ENCODE measurements at regions not wholly inside any gene's neighbourhood (a gene's known extent, or its start where the extent isn't known, plus 50 kb on each side); places are given as distances from the start of the nearest gene placed in this dataset.

GRCh38 chr2:239611222-239611795, 210.5 kb upstream of the HDAC4 start:
- H3K4me3 ChIP-seq (replicated peaks; ENCODE audit: insufficient read depth, low read length) = no peak overlapping the region
- no peak overlapping the region for H3K27ac ChIP-seq (replicated peaks)
- DNase-seq (ENCODE audit: low read depth in 1 of 2, low spot score in 1 of 2) = no peak
- H3K27me3 ChIP-seq (ENCODE audit: insufficient read depth, poor library complexity, severe bottlenecking) = no peaks in the 10 kb centered on the region
- TF ChIP-seq POLR2AphosphoS5 (IDR thresholded peaks at IDR 0.05; ENCODE audit: low read depth) (no peak), CTCF (IDR thresholded peaks at IDR 0.05; ENCODE audit: insufficient read depth, low read length) (no peak), REST (IDR thresholded peaks at IDR 0.05; ENCODE audit: insufficient replicate concordance, low read depth) (no peak), GABPA (IDR thresholded peaks at IDR 0.05; ENCODE audit: low read depth) (no peak), SPI1 (IDR thresholded peaks at IDR 0.05; ENCODE audit: borderline replicate concordance, low read depth) (no peak)

GRCh38 chr2:239610457-239611221, 209.8 kb upstream of the HDAC4 start:
- H3K27me3 ChIP-seq (ENCODE audit: insufficient read depth, poor library complexity, severe bottlenecking) = no peaks in the 10 kb centered on the region
- DNase-seq (ENCODE audit: low read depth in 1 of 2, low spot score in 1 of 2) = no peak
- H3K27ac ChIP-seq (replicated peaks) = no peak overlapping the region

More at GRCh38 chr2:239610457-239611221, 209.8 kb upstream of the HDAC4 start:
- no peak overlapping the region for H3K4me3 ChIP-seq (replicated peaks; ENCODE audit: insufficient read depth, low read length)
- no peak for TF ChIP-seq CTCF (IDR thresholded peaks at IDR 0.05; ENCODE audit: insufficient read depth, low read length)
- TF ChIP-seq SPI1 (IDR thresholded peaks at IDR 0.05; ENCODE audit: borderline replicate concordance, low read depth) = no peak
- TF ChIP-seq POLR2AphosphoS5 (IDR thresholded peaks at IDR 0.05; ENCODE audit: low read depth) = no peak
- no peak for TF ChIP-seq REST (IDR thresholded peaks at IDR 0.05; ENCODE audit: insufficient replicate concordance, low read depth)
- TF ChIP-seq GABPA (IDR thresholded peaks at IDR 0.05; ENCODE audit: low read depth) = no peak
